ENCODE measurements at regions not wholly inside any gene's neighbourhood (a gene's known extent, or its start where the extent isn't known, plus 50 kb on each side); places are given as distances from the start of the nearest gene placed in this dataset.

- H3K9me3 Mint-ChIP-seq: peaks cover 3 to 20% (median 8%) of the 10 kb centered on the region in 7 donors
- no peaks in the 10 kb centered on the region for H3K27me3 Mint-ChIP-seq (ENCODE audit: low read depth in 3 of 3)
- Histone ChIP-seq H3K9ac (ENCODE audit: insufficient read depth, low read length, poor library complexity, severe bottlenecking) (no peak overlapping the region), H3K27me3 (ENCODE audit: control insufficient read depth in 2 of 2, insufficient read depth in 2 of 2, low read length in 2 of 2) (no peaks in the 10 kb centered on the region), H2AFZ (ENCODE audit: insufficient read depth, low read depth, low read length, poor library complexity, severe bottlenecking) (no peak overlapping the region), H3K27ac (ENCODE audit: low read depth in 1 of 2, low read length in 2 of 2) (no peak overlapping the region), H3K79me2 (ENCODE audit: insufficient read depth, low read length) (no peaks in the 10 kb centered on the region), H3K4me3 (replicated peaks in 1 of 3; ENCODE audit: low read depth in 2 of 3, low read length in 3 of 3) (no peak overlapping the region), H4K20me1 (ENCODE audit: insufficient read depth, low read length) (no peaks in the 10 kb centered on the region), H3K4me2 (replicated peaks; ENCODE audit: extremely low read depth, low read length, poor library complexity, severe bottlenecking) (no peak overlapping the region), H3K36me3 (replicated peaks in 1 of 2; ENCODE audit: control insufficient read depth in 1 of 2, insufficient read depth in 2 of 2, low read length in 2 of 2) (no peaks in the 10 kb centered on the region), H3K9me3 (replicated peaks in 1 of 2; ENCODE audit: control insufficient read depth in 1 of 2, insufficient read depth in 1 of 2, low read length in 2 of 2) (peaks cover 8% of the 10 kb centered on the region in 2 donors), H3K4me1 (ENCODE audit: control insufficient read depth in 1 of 2, insufficient read depth in 2 of 2, low read length in 2 of 2) (no peaks in the 10 kb centered on the region)
- H3K36me3 Mint-ChIP-seq: no peaks in the 10 kb centered on the region
- DNase-seq: no peak
- no peaks in the 10 kb centered on the region for H3K4me1 Mint-ChIP-seq
- no peak for TF ChIP-seq CTCF (IDR thresholded peaks at IDR 0.05)
- H3K4me3 Mint-ChIP-seq: no peak overlapping the region
- no peak overlapping the region for H3K27ac Mint-ChIP-seq
- WGBS (ENCODE audit: insufficient coverage): 80% methylated on average over 1 of the region's 5 CpGs
- intact Hi-C loops (cut with micrococcal nuclease): no loop called here
These were observed 92.5 kb upstream of the ZFP42 start for GRCh38 chr4:187903106-187903505.

GRCh38 chr4:187903700-187904099 is 91.9 kb upstream of the ZFP42 start:
- no peak overlapping the region for H3K9ac ChIP-seq (ENCODE audit: insufficient read depth, low read length, poor library complexity, severe bottlenecking)
- H3K27me3 ChIP-seq (ENCODE audit: control insufficient read depth in 2 of 2, insufficient read depth in 2 of 2, low read length in 2 of 2): no peaks in the 10 kb centered on the region
- H3K36me3 ChIP-seq (replicated peaks in 1 of 2; ENCODE audit: control insufficient read depth in 1 of 2, insufficient read depth in 2 of 2, low read length in 2 of 2): no peaks in the 10 kb centered on the region
- no peak overlapping the region for H2AFZ ChIP-seq (ENCODE audit: insufficient read depth, low read depth, low read length, poor library complexity, severe bottlenecking)
- H3K4me3 Mint-ChIP-seq: no peak overlapping the region
- no peaks in the 10 kb centered on the region for H4K20me1 ChIP-seq (ENCODE audit: insufficient read depth, low read length)
- DNase-seq: no peak
- no peak overlapping the region for H3K27ac ChIP-seq (ENCODE audit: low read depth in 1 of 2, low read length in 2 of 2)
- intact Hi-C loops (cut with micrococcal nuclease): no loop called here
- H3K27me3 Mint-ChIP-seq (ENCODE audit: low read depth in 3 of 3): no peaks in the 10 kb centered on the region
- WGBS (ENCODE audit: insufficient coverage): no CpG with 5 or more reads among the region's 1 CpG
- TF ChIP-seq CTCF (IDR thresholded peaks at IDR 0.05): no peak
- H3K36me3 Mint-ChIP-seq: no peaks in the 10 kb centered on the region
- H3K79me2 ChIP-seq (ENCODE audit: insufficient read depth, low read length): no peaks in the 10 kb centered on the region
- no peak overlapping the region for H3K27ac Mint-ChIP-seq
- H3K4me2 ChIP-seq (replicated peaks; ENCODE audit: extremely low read depth, low read length, poor library complexity, severe bottlenecking): no peak overlapping the region
- H3K9me3 ChIP-seq (replicated peaks in 1 of 2; ENCODE audit: control insufficient read depth in 1 of 2, insufficient read depth in 1 of 2, low read length in 2 of 2): peaks cover 8% of the 10 kb centered on the region in 2 donors
- no peak overlapping the region for H3K4me3 ChIP-seq (replicated peaks in 1 of 3; ENCODE audit: low read depth in 2 of 3, low read length in 3 of 3)
- no peaks in the 10 kb centered on the region for H3K4me1 ChIP-seq (ENCODE audit: control insufficient read depth in 1 of 2, insufficient read depth in 2 of 2, low read length in 2 of 2)
- peaks cover 3 to 20% (median 8%) of the 10 kb centered on the region in 7 donors for H3K9me3 Mint-ChIP-seq
- H3K4me1 Mint-ChIP-seq: no peaks in the 10 kb centered on the region
